DOHH2 (cell line): ENCODE measurements at regions not wholly inside any gene's neighbourhood (a gene's known extent, or its start where the extent isn't known, plus 50 kb on each side); places are given as distances from the start of the nearest gene placed in this dataset.

Experiments
- CTCF ChIP-seq: fragments of 200-600 bp; sonication (generic); IDR thresholded peaks from one replicate; pipeline ENCODE4 v1.5.1; 2014; ENCODE audit warnings: antibody characterized with exemption, mild to moderate bottlenecking, low read depth, low read length; ENCODE audit not compliant: poor library complexity, severe bottlenecking
- EZH2phosphoT487 ChIP-seq: fragments of 200-600 bp; sonication (generic); IDR thresholded peaks from 2 replicates; pipeline ENCODE4 v1.6.1; 2017; ENCODE audit warnings: borderline replicate concordance, mild to moderate bottlenecking, antibody characterized with exemption, low read length, moderate library complexity, mixed read lengths

- TF ChIP-seq CTCF (no peak), EZH2phosphoT487 (no peak)
Observed at GRCh38 chr7:10036693-10037092, 937.0 kb upstream of the PHF14 start.
